ENCODE measurements at regions not wholly inside any gene's neighbourhood (a gene's known extent, or its start where the extent isn't known, plus 50 kb on each side); places are given as distances from the start of the nearest gene placed in this dataset.

- no peak for DNase-seq (ENCODE audit: low spot score)
Measured at GRCh38 chr6:149202952-149203351, 114.6 kb upstream of the TAB2 start.

GRCh38 chr6:149203509-149203908 is 114.0 kb upstream of the TAB2 start:
- DNase-seq (ENCODE audit: low spot score), result no peak
- TF ChIP-seq, protein P1, sequence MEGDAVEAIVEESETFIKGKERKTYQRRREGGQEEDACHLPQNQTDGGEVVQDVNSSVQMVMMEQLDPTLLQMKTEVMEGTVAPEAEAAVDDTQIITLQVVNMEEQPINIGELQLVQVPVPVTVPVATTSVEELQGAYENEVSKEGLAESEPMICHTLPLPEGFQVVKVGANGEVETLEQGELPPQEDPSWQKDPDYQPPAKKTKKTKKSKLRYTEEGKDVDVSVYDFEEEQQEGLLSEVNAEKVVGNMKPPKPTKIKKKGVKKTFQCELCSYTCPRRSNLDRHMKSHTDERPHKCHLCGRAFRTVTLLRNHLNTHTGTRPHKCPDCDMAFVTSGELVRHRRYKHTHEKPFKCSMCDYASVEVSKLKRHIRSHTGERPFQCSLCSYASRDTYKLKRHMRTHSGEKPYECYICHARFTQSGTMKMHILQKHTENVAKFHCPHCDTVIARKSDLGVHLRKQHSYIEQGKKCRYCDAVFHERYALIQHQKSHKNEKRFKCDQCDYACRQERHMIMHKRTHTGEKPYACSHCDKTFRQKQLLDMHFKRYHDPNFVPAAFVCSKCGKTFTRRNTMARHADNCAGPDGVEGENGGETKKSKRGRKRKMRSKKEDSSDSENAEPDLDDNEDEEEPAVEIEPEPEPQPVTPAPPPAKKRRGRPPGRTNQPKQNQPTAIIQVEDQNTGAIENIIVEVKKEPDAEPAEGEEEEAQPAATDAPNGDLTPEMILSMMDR (IDR thresholded peaks at IDR 0.05; ENCODE audit: extremely low read depth, missing control alignments), result no peak

More at GRCh38 chr6:149202952-149203351, 114.6 kb upstream of the TAB2 start:
- TF ChIP-seq, protein P1 (IDR thresholded peaks at IDR 0.05; ENCODE audit: extremely low read depth, missing control alignments), result no peak

GRCh38 chr6:149208134-149208601 is 109.3 kb upstream of the TAB2 start:
- no peak for DNase-seq (ENCODE audit: low spot score)
- TF ChIP-seq, protein P1 (IDR thresholded peaks at IDR 0.05; ENCODE audit: extremely low read depth, missing control alignments), result no peak

GRCh38 chr6:149209871-149210775 is 107.4 kb upstream of the TAB2 start:
- TF ChIP-seq, protein P1 (IDR thresholded peaks at IDR 0.05; ENCODE audit: extremely low read depth, missing control alignments), result no peak
- DNase-seq (ENCODE audit: low spot score), result no peak

DNA sequence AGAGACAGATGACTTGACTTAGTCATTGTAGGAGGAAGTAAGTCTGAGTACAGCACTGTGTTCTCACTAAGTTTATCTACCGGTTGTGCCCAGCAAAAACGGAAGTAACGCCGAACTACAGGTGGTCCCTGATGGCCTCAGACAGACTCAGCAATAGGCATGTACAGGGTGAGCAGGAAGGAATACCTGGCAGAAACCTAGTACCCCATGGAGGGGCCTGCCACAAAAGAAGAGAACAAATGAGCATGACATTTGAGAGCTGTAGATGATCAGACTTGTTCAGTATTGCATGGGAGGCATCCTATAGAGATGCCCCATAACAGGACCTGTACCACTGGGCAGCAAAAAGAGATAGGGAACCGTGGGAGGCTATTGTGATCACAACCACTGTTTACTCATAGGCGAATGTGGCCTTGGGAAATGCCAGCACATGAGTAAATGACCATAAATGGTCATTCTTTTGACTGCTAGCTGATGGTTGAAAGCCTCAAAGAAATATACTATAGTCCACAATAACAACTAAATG is 106.4 kb upstream of the TAB2 start:
- DNase-seq (ENCODE audit: low spot score), result peak; percentile 45
- TF ChIP-seq, protein P1 (IDR thresholded peaks at IDR 0.05; ENCODE audit: extremely low read depth, missing control alignments), result no peak

GRCh38 chr6:149212206-149212605 is 105.3 kb upstream of the TAB2 start:
- TF ChIP-seq, protein P1 (IDR thresholded peaks at IDR 0.05; ENCODE audit: extremely low read depth, missing control alignments), result no peak
- DNase-seq (ENCODE audit: low spot score), result no peak
